H54 (cell line): ENCODE measurements at regions not wholly inside any gene's neighbourhood (a gene's known extent, or its start where the extent isn't known, plus 50 kb on each side); places are given as distances from the start of the nearest gene placed in this dataset.
"Not testable (repeated sequence)": the region's sequence is repeated elsewhere in the genome, so short reads cannot be mapped to it uniquely, and the experiment has no call there.

ENCODE experiments used
- DNase-seq: peaks from one replicate; pipeline ENCODE4 v3.0.0; 2011; ENCODE audit warnings: low spot score, mixed read lengths; ENCODE audit not compliant: insufficient read length
- FAIRE-seq: peaks from 3 replicates; lab custom pipeline; 2011; peaks lifted over from hg19 to GRCh38; lab: Jason Lieb, UNC
- POLR2A ChIP-seq: IDR thresholded peaks from 2 replicates; pipeline ENCODE4 v1.6.1; 2011; ENCODE audit warnings: low read depth, mild to moderate bottlenecking, low read length

DNA sequence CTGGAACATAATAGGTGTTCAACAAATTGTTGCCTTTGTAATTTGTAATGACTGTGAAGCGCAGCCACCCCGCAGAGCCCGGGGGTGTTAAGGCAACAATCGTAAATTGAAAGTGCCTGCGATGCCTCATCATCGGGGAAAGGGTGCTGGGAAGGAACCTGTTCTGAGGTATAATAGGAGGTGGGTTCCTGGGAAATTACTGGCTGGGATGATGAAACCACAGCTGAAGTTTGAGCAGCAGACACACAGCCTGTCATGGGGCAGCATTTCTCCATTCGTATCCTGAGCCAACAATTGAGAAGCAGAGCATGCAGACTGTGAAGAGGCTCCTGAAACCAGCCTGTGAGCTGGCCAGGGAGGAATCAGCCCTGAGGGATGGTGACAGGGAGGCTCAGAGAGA is 404.0 kb upstream of the MYT1L start:
- FAIRE-seq (no peak), DNase-seq (no peak)
- TF ChIP-seq POLR2A: no peak

DNA sequence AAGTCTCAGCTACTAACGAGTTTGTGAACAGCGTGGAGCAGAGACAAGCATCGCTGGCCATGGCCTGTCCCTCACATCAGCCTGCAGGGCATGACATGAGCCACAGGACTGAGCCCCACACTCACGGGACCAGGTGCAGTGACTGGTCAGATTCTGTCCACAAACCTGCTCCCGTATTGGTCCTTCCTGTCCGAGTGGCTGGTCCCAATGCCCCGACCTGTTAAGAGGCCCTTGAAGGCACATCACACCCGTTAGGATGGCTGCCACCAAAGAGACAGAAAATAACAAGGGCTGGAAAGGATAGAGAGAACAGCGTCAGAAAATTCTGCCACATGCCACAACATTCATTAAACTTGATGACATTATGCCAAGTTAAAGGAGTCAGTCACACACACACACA is 403.2 kb upstream of the MYT1L start:
- TF ChIP-seq POLR2A: no peak
- FAIRE-seq: no peak
- DNase-seq: no peak

- FAIRE-seq (no peak), DNase-seq (no peak)
- no peak for TF ChIP-seq POLR2A
These were observed 402.7 kb upstream of the MYT1L start for GRCh38 chr2:2733818-2734217.

- no peak for TF ChIP-seq POLR2A
- FAIRE-seq: no peak
- DNase-seq: no peak
These were observed 401.4 kb upstream of the MYT1L start for GRCh38 chr2:2732331-2733119.

- no peak for DNase-seq
These were observed 400.8 kb upstream of the MYT1L start for GRCh38 chr2:2731816-2732284.

DNA sequence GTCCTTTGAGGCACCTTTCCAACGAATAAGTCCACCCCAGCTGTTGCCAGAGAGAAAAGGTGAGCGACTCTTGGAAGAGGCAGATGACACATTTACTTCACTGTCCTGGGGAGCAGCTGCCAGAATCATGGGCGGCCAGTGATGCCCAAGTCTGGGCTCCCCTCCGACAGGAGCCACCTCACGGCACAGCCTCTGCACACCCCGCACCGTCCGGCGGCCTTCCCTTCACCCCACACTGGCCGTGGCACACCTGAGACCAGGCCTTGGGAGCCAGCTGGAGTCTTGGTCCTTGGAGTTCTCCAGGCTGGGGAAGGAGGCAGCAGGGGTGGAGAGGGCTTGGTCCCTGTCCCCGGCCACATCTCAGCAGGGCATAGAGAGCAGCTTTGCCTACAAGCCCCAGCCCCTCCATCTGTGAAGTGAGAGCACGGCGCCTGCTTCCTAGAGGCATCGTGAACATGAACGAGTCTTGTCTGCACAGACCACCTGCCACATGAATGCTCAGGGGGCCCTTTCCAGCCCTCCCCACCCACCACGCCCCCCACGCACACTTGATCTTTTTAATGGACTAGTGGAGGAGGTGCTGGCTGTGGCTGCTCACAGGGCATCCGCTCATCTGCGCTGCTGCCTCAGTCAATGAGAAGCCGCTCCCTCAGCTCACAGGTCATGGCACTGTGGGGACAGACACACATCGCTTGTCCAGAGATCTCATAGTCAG is 400.2 kb upstream of the MYT1L start:
- no peak for TF ChIP-seq POLR2A
- DNase-seq: no peak
- FAIRE-seq: no peak

More at GRCh38 chr2:2731816-2732284, 400.8 kb upstream of the MYT1L start:
- FAIRE-seq: no peak
- no peak for TF ChIP-seq POLR2A

DNA sequence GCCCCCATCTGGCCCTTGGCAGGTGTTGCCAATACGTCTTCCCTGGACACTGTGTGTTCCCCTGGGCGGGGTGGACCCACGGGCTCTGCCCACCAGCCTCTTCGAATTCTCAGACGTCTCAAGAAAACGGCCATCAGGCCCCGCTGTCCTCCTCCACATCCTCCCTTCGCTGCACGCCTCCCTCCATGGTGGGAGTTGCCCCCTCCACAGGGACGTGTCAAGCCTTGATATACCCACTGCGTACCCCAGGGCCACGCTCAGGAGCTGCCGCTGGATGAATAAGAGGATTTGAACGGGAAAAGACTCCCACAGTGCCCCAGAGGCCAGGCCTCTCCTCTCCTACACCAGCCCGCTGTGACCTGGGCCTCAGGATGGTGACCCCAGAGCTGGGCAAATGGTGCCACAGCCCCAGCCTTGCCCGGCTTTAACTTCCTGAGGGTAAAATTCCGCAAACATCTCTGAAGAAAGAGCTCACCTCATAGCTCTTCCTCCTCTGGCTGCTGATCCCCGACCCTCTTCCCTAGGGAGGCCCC is 399.3 kb upstream of the MYT1L start:
- FAIRE-seq: no peak
- TF ChIP-seq POLR2A: no peak
- no peak for DNase-seq

- DNase-seq: no peak
- no peak for FAIRE-seq
- no peak for TF ChIP-seq POLR2A
These were observed 398.2 kb upstream of the MYT1L start for GRCh38 chr2:2729246-2729645.

GRCh38 chr2:2728635-2729034 is 397.6 kb upstream of the MYT1L start:
- FAIRE-seq: no peak
- DNase-seq: no peak
- no peak for TF ChIP-seq POLR2A

DNA sequence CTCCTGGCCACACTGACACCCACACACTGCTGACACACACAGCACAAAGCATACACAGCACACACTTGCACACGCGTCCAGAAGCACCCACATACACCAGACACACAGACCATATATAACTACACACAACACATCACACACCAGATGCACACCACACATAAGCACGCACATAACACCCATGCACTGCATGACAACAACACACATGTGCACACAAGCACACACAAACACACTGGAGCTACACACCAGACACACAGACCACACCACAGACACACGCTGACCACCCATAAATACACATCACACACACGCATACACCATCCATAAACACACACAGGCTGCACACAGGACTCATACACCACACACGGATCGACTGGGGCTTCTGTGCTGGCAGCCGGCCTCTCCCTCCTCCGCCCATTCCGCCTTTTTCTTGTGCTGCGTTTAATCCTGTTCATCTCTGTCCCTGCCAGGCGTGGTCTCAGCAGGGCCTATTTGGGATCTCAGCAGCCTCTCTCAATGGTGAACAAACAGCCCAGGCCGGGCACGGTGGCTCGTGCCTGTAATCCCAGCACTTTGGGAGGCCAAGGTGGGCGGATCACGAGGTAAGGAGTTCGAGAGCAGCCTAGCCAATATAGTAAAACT is 396.9 kb upstream of the MYT1L start:
- DNase-seq (no peak), FAIRE-seq (no peak)
- no peak for TF ChIP-seq POLR2A

DNA sequence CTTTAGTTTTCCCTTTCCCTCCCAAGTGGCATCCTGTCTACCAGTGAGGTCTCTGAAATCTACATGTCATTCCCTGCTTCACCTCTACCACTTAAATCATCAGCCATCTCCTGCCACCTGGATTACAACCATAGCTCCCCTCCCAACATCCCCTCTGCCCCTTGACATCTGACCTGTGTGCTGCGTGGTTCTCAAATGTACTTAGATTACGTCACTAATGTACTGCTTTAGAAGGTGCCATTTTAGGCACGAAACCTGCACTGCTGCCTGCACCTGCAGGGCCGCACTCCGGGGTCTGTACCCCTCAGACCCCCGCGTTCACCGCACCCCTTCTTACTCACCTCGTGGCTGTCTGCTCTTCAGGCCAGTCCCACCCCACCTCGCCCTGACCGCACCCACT is 395.1 kb upstream of the MYT1L start:
- FAIRE-seq (no peak), DNase-seq (no peak)
- no peak for TF ChIP-seq POLR2A

GRCh38 chr2:2723064-2723463 is 392.0 kb upstream of the MYT1L start:
- FAIRE-seq: no peak
- no peak for DNase-seq
- TF ChIP-seq POLR2A: no peak

DNA sequence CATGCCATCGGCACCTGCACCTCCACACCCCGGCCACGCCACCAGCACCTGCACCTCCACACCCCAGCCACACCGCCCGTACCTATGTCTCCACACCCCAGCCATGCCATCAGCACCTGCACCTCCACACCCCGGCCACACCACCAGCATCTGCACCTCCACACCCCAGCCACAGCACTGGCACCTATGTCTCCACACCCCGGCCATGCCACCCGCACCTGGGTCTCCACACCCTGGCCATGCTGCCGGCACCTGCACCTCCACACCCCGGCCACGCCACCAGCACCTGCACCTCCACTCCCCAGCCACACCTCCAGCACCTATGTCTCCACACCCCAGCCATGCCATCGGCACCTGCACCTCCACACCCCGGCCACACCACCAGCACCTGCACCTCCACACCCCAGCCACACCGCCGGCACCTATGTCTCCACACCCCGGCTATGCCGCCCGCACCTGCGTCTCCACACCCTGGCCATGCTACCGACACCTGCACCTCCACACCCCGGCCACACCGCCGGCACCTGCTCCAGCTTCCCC is 390.3 kb upstream of the MYT1L start:
- TF ChIP-seq POLR2A: no peak
- DNase-seq (no peak), FAIRE-seq (no peak)

- not testable (repeated sequence) for FAIRE-seq, DNase-seq
These were observed 389.7 kb upstream of the MYT1L start for GRCh38 chr2:2720806-2721205.
